HAP-1 (cell line): ENCODE measurements at regions not wholly inside any gene's neighbourhood (a gene's known extent, or its start where the extent isn't known, plus 50 kb on each side); places are given as distances from the start of the nearest gene placed in this dataset.

ENCODE experiments used
- DNase-seq, 2 experiments: peaks; one replicate each; pipeline ENCODE4 v3.0.0-alpha.2; 2016 to 2020; ENCODE audit warnings: low spot score in 2 of 2
- H3K27me3 ChIP-seq: fragments of 250-450 bp; sonication (Bioruptor Pico); 2 replicates; pipeline ENCODE4 v1.5.1; 2020; ENCODE audit warnings: low read depth, mild to moderate bottlenecking, moderate library complexity
- H3K36me3 ChIP-seq: fragments of 250-450 bp; sonication (Bioruptor Pico); replicated peaks from 2 replicates; pipeline ENCODE4 v1.5.1; 2020; ENCODE audit warnings: mild to moderate bottlenecking
- H3K4me1 ChIP-seq: fragments of 250-450 bp; sonication (Bioruptor Pico); 2 replicates; pipeline ENCODE4 v1.5.1; 2020; ENCODE audit warnings: mild to moderate bottlenecking
- H3K4me3 ChIP-seq: fragments of 250-450 bp; sonication (Bioruptor Pico); 2 replicates; pipeline ENCODE4 v1.5.1; 2020; ENCODE audit warnings: mild to moderate bottlenecking, moderate library complexity
- H3K9me3 ChIP-seq: fragments of 250-450 bp; sonication (Bioruptor Pico); 2 replicates; pipeline ENCODE4 v1.5.1; 2020; ENCODE audit warnings: mild to moderate bottlenecking, moderate library complexity
- in situ Hi-C: fragments of 300-500 bp; cut with MboI; formaldehyde crosslinking; loops from 3 replicates; pipeline ENCODE4 v1.14.3; 2020; ENCODE audit warnings: low sequenced_read_pairs, inconsistent platforms, mixed read lengths

DNA sequence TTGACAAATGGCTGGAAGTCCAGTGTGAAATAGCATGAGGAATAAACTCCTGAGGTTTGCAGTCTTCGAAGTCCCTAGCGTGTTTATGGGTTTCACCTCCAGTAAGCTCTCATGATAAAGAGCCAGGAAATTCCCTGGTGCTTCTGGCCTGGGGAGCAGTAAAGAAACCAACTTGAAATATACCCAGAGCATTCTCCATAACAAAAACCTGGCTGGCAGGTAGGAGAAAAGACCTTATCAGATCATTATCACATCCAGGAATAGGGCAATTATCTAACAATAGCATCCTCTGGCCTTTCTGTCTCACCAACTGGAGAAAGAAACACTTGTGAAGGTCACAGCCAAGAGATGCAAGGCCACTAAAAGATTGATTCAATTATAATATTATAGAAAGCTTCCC is 513.6 kb upstream of the LRRTM4 start:
- no peak for DNase-seq
- no peaks in the 10 kb centered on the region for H3K36me3 ChIP-seq
- no peak overlapping the region for H3K4me3 ChIP-seq
- in situ Hi-C loops = no loop called here
- no peaks in the 10 kb centered on the region for H3K27me3 ChIP-seq
- no peaks in the 10 kb centered on the region for H3K4me1 ChIP-seq
- H3K9me3 ChIP-seq = no peaks in the 10 kb centered on the region

DNA sequence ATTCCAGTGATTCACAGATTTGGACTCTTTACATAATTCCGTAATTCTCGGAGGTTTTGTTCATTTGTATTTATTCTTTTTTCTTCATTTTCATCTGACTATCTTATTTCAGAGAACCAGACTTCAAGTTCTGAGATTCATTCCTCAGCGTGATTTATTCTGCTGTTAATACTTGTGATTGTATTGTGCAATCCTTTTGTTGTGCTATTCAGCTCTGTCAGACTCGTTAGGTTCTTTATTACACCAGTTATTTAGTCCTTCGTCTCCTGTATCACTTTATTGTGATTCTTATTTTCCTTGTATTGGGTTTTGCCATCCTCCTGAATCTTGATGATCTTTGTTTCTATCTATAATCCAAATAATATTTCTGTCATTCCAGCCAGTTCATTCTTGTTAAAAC is 529.3 kb upstream of the LRRTM4 start:
- in situ Hi-C loops = no loop called here
- Histone ChIP-seq H3K36me3 (no peaks in the 10 kb centered on the region), H3K9me3 (no peaks in the 10 kb centered on the region), H3K27me3 (no peaks in the 10 kb centered on the region), H3K4me1 (no peaks in the 10 kb centered on the region), H3K4me3 (no peak overlapping the region)
- no peak for DNase-seq

DNA sequence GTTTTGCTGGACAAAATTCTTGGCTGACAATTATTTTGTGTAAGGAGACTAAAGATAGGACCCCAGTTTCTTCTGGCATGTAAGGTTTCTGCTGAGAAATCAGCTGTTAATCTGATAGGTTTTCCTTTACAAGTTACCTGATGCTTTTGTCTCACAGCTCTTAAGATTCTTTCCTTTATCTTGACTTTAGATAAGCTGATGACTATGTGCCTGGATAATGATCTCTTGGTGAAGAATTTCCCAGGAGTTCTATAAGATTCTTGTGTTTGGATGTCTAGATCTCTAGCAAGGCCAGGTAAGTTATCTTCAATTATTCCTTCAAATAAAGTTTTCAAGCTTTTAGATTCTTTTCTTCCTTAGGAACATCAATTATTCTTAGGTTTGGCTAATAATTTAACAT is 534.8 kb upstream of the LRRTM4 start:
- H3K27me3 ChIP-seq = no peaks in the 10 kb centered on the region
- H3K4me1 ChIP-seq = no peaks in the 10 kb centered on the region
- no peak overlapping the region for H3K4me3 ChIP-seq
- in situ Hi-C loops = no loop called here
- H3K36me3 ChIP-seq = no peaks in the 10 kb centered on the region
- DNase-seq = no peak
- no peaks in the 10 kb centered on the region for H3K9me3 ChIP-seq

DNA sequence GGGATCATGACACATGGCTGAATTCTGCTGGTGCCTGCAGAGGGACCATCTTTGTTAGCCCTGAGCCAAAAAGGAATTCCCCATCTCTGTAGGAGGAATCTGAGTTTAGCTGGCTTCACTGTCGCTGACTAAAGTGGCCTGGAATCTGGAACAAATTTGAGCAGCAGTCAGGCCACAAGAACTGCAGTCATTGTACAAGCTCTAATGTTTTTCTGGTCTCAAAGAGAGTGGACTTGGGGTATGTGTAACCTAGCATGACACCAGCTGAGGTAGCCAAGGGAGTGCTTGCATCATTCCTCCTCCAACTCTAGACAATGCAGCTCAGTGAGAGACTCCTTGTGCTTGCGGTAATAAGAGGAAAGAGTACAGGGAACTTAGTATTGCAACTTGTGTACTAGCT is 539.1 kb upstream of the LRRTM4 start:
- no peaks in the 10 kb centered on the region for H3K27me3 ChIP-seq
- no peak for DNase-seq
- H3K36me3 ChIP-seq = no peaks in the 10 kb centered on the region
- no peaks in the 10 kb centered on the region for H3K4me1 ChIP-seq
- no peak overlapping the region for H3K4me3 ChIP-seq
- in situ Hi-C loops = no loop called here
- no peaks in the 10 kb centered on the region for H3K9me3 ChIP-seq

DNA sequence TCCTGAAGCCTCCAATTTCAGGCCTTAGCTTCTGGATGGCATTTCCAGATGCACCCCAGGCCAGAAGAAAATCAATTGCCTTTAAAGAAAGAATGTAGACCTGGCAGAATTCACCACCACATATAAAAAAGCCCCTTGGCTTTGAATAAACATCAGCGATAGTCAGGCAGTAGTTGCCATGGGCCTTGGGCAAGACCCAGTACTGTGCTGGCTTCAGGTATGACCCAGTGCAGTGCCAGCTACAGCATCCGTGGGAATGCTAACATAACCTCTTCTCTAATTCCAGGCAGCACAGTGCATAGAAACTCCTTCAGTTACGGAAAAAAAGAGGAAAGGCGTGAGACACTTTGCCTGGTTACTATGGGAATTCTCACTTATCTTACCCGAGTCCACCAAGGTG is 539.6 kb upstream of the LRRTM4 start:
- H3K4me3 ChIP-seq = no peak overlapping the region
- in situ Hi-C loops = no loop called here

DNA sequence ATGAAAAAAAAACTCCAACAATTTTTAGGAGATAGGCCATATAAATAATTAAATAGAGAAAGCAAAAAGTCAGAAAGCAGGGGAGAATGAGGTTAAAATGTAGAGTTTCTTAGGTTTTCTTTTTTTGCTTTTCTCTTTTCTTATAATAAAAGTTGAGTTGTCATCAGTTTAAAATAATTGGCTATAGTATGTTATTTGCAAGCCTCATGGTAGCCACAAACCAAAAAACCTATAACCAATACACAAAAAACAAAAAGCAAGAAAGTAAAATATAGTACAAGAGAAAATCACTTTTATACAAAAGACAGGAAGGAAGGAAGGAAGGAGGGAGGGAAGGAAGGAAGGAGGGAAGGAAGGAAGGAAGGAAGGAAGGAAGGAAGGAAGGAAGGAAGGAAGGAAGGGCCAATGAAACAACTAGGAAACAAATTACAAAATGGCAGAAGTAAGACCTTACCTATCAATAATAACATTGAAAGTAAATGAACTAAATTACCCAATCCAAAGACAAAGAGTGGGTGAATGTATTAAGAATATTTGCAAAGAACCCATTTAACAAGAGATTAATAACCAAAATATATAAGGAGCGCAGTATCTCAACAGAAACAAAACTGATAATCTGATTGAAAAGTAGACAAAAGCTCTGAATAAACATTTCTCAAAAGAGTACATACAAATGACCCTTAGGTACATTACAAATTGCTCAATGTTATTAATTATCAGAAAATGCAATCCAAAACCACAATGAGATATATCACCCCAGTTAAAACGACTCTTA is 541.3 kb upstream of the LRRTM4 start:
- H3K9me3 ChIP-seq = no peaks in the 10 kb centered on the region
- in situ Hi-C loops = no loop called here
- no peak overlapping the region for H3K4me3 ChIP-seq
- H3K4me1 ChIP-seq = no peaks in the 10 kb centered on the region
- no peaks in the 10 kb centered on the region for H3K36me3 ChIP-seq
- no peaks in the 10 kb centered on the region for H3K27me3 ChIP-seq
- DNase-seq = no peak

More for the DNA sequence above, 539.6 kb upstream of the LRRTM4 start:
- DNase-seq = no peak
- Histone ChIP-seq H3K9me3 (no peaks in the 10 kb centered on the region), H3K27me3 (no peaks in the 10 kb centered on the region), H3K36me3 (no peaks in the 10 kb centered on the region), H3K4me1 (no peaks in the 10 kb centered on the region)

DNA sequence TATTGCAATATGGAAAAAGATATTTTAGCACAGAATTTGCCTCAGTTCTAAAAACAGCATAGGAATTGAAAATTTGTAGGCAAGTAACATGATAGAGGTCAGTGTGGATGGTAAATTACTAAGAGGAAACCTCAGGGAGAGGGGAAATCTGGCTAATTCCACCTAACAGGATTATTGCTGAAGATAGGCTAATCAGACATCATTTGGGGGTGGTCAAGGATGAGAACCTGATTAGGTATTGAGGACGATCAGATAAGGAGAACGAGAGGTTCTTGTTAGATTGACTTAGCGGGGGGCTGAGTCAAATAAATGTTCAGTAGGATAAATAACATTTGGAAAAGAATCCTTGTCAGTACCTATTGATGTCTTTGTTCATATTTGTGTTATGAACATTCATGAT is 543.2 kb upstream of the LRRTM4 start:
- no peaks in the 10 kb centered on the region for H3K9me3 ChIP-seq
- no peaks in the 10 kb centered on the region for H3K27me3 ChIP-seq
- in situ Hi-C loops = no loop called here
- no peak overlapping the region for H3K4me3 ChIP-seq
- H3K36me3 ChIP-seq = no peaks in the 10 kb centered on the region
- H3K4me1 ChIP-seq = no peaks in the 10 kb centered on the region
- no peak for DNase-seq

DNA sequence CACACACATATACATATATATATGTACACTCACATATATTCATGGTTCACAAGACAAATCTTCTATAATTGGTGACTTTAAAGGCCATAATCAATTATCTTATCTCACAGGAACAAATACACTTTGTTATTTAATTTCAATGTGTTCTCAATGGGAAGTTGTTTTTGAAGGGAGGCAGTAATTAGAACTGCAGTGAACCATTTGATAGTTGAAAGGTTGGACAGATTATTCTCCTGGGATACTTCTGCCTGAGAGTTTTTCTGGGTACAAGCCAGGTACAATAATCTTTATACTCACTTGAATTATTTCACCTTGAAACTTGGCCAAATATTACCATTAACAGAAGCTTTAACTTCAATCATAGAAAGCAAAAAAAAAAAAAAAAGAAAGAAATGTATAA is 546.6 kb upstream of the LRRTM4 start:
- no peaks in the 10 kb centered on the region for H3K27me3 ChIP-seq
- in situ Hi-C loops = no loop called here
- no peak for DNase-seq
- H3K4me3 ChIP-seq = no peak overlapping the region
- no peaks in the 10 kb centered on the region for H3K9me3 ChIP-seq
- no peaks in the 10 kb centered on the region for H3K4me1 ChIP-seq
- no peaks in the 10 kb centered on the region for H3K36me3 ChIP-seq

DNA sequence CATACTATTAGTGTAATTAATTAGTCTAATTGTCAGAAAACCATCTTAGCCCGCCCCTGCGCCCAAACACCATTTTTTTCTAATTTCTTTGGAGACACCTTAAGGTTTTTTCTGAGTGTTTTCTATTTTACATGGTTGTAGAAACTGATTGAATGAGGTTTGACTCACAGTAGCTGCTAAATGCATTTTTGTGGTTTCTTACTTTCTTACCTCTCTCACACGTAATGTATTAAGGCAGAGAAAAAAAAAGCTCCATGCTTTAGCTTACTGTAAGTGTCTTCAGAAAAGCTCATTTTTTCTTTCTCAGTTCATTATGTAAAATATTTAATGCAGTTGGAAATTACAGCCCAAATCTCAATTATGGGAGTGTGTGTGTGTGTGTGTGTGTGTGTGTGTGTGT is 548.5 kb upstream of the LRRTM4 start:
- Histone ChIP-seq H3K9me3 (no peaks in the 10 kb centered on the region), H3K36me3 (no peaks in the 10 kb centered on the region), H3K4me1 (no peaks in the 10 kb centered on the region), H3K27me3 (no peaks in the 10 kb centered on the region), H3K4me3 (no peak overlapping the region)
- in situ Hi-C loops = no loop called here
- DNase-seq = no peak

DNA sequence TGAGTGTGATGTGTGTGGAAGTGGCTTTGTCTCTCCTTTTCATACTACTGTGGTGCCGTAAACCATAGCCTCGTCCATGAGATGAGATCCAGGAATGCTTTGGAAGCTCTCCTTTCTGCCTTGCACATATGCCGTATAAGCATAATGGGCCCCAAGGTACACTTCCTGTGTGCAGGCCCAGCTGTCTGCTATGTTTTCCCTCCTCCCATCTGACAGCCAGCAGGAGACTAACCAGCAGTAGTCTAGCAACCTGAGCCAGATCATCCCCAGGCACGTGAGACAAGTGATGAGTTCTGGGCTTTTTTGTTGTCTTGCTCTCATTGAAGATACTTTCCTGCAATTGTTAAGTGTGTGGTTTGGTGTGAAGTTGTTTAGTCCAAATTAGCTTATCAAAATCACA is 555.5 kb upstream of the LRRTM4 start:
- DNase-seq = no peak
- no peak overlapping the region for H3K4me3 ChIP-seq
- H3K36me3 ChIP-seq = no peaks in the 10 kb centered on the region
- H3K27me3 ChIP-seq = no peaks in the 10 kb centered on the region
- no peaks in the 10 kb centered on the region for H3K4me1 ChIP-seq
- no peaks in the 10 kb centered on the region for H3K9me3 ChIP-seq
- in situ Hi-C loops = no loop called here

DNA sequence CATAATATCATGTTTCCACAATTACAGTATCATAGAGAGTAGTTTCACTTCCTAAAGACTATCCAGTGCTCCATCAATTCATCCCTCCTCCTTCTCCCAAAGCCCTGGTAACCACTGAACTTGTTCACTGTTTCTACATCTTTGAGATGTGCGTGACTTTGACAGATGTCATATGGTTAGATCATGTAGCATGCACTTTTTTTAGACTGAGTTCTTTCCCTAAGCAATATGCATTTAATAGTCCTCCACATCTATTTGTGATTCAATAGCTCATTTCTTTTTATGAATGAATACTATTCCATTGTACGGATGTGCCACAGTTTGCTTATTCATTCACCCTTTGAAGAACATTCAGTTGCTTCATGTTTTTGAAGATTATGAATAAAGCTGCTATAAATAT is 560.4 kb upstream of the LRRTM4 start:
- no peak for DNase-seq
- Histone ChIP-seq H3K9me3 (no peaks in the 10 kb centered on the region), H3K4me1 (no peaks in the 10 kb centered on the region), H3K36me3 (no peaks in the 10 kb centered on the region), H3K4me3 (no peak overlapping the region), H3K27me3 (no peaks in the 10 kb centered on the region)
- in situ Hi-C loops = no loop called here

DNA sequence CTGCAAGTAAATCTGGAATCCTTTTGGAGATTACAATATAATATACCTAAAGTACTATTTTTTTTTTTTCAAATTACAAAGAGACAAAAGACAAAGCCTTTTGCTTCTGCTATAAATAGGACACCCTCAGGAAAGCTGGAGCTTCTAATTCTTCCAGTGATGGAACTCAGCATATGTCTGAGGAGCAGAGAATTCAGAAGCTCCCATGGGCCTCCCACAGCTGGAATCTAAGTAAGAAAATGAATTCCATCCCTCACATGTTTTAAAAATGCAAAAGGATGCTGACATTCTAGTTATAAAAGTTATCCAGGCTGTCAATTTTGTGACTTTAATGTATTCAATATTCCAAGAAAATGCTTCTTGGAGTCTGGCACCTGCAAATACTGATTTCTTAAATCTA is 571.3 kb upstream of the LRRTM4 start:
- Histone ChIP-seq H3K27me3 (no peaks in the 10 kb centered on the region), H3K4me1 (no peaks in the 10 kb centered on the region), H3K9me3 (no peaks in the 10 kb centered on the region), H3K36me3 (no peaks in the 10 kb centered on the region), H3K4me3 (no peak overlapping the region)
- in situ Hi-C loops = no loop called here
- no peak for DNase-seq

DNA sequence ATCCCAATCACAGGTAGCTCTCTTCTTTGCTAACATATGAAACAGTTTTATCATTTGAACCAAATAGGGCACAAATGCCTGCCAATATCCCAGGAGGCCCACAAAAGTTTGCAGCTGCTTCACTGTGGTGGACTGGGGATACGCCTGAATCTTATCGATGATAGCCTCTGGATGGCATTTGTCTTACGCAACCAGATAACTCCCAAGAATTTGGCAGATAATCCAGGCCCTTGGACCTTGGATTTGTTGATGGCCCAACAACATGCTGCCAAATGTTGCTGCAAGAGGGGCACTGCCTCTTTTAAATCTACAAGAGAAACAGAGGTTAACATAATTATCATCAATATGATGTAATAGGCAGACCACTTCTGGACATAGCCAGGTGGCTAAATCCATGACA is 587.1 kb upstream of the LRRTM4 start:
- no peaks in the 10 kb centered on the region for H3K36me3 ChIP-seq
- in situ Hi-C loops = no loop called here
- H3K9me3 ChIP-seq = no peaks in the 10 kb centered on the region
- no peak for DNase-seq
- no peaks in the 10 kb centered on the region for H3K4me1 ChIP-seq
- no peaks in the 10 kb centered on the region for H3K27me3 ChIP-seq
- H3K4me3 ChIP-seq = no peak overlapping the region

DNA sequence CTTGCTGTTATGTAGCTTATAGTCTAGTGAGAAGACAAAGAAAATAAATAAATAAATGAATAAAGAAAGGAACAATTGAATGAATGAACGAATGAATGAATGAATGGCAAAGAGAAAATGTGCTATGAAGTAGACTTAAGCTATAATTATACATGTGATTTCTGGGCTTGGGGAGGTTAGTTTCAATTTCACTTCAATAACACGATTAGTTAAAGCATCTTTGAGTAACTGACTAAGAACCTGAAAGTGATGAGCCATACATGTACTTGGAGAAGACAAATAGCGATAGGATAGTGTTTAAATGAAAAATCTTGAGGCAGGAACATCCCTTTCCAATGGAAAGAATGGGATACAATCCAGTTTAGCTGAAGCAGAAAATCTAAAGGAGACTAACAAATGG is 593.1 kb upstream of the LRRTM4 start:
- H3K4me3 ChIP-seq = no peak overlapping the region
- no peaks in the 10 kb centered on the region for H3K27me3 ChIP-seq
- in situ Hi-C loops = no loop called here
- H3K9me3 ChIP-seq = no peaks in the 10 kb centered on the region
- no peaks in the 10 kb centered on the region for H3K36me3 ChIP-seq
- no peak for DNase-seq
- no peaks in the 10 kb centered on the region for H3K4me1 ChIP-seq

DNA sequence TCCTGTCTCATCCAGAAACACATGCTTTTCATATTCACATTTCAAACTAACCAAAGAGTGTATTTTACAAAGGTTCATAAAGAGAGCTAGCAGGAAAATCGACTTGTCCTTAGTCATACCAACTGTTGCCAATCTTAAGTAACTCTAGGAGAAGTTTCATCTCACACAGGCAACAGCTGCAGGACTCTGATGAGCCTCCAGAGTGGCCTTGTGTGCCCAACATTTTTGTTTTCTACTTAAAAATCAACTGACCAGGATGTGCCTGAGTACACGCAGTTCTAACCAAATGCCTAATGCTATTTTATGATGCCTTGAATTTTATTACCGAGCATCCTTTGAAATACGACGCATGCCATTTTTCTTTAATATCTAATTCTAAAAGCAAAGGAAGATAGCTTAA is 595.9 kb upstream of the LRRTM4 start:
- H3K36me3 ChIP-seq = no peaks in the 10 kb centered on the region
- no peaks in the 10 kb centered on the region for H3K27me3 ChIP-seq
- no peaks in the 10 kb centered on the region for H3K9me3 ChIP-seq
- no peak overlapping the region for H3K4me3 ChIP-seq
- in situ Hi-C loops = no loop called here
- no peak for DNase-seq
- H3K4me1 ChIP-seq = no peaks in the 10 kb centered on the region
